Neural crest cell (in vitro differentiated cells): ENCODE measurements at regions not wholly inside any gene's neighbourhood (a gene's known extent, or its start where the extent isn't known, plus 50 kb on each side); places are given as distances from the start of the nearest gene placed in this dataset.

Source experiments
- DNase-seq: peaks from one replicate; pipeline ENCODE4 v3.0.0; 2021; ENCODE audit warnings: low read depth, mixed read lengths, low spot score
- H3K27ac Mint-ChIP-seq: one replicate; pipeline ENCODE4 v1.8.0; 2021; ENCODE audit warnings: mild to moderate bottlenecking, mixed read lengths; ENCODE audit not compliant: unreplicated experiment
- H3K27me3 Mint-ChIP-seq: 2 replicates; pipeline ENCODE4 v1.8.0; 2021; ENCODE audit warnings: low read depth, mild to moderate bottlenecking, mixed read lengths
- H3K36me3 Mint-ChIP-seq: 2 replicates; pipeline ENCODE4 v1.8.0; 2021; ENCODE audit warnings: low read depth, mild to moderate bottlenecking, mixed read lengths
- H3K4me1 Mint-ChIP-seq: 2 replicates; pipeline ENCODE4 v1.8.0; 2021; ENCODE audit warnings: mixed read lengths
- H3K4me3 Mint-ChIP-seq: one replicate; pipeline ENCODE4 v1.8.0; 2021; ENCODE audit warnings: mild to moderate bottlenecking, mixed read lengths
- H3K9me3 Mint-ChIP-seq: 2 replicates; pipeline ENCODE4 v1.8.0; 2021; ENCODE audit warnings: mixed read lengths
- CTCF ChIP-seq: fragments of 200-600 bp; sonication (generic); conservative IDR thresholded peaks from 2 replicates; pipeline ENCODE4 v1.5.0; 2021; ENCODE audit warnings: antibody characterized with exemption, mild to moderate bottlenecking

- Mint-ChIP-seq H3K36me3 (no peaks in the 10 kb centered on the region), H3K9me3 (no peaks in the 10 kb centered on the region), H3K4me1 (peaks cover 7% of the 10 kb centered on the region), H3K27ac (no peak overlapping the region), H3K27me3 (no peaks in the 10 kb centered on the region), H3K4me3 (no peak overlapping the region)
- DNase-seq, result no peak
- no peak for TF ChIP-seq CTCF
Observed at GRCh38 chr2:61633250-61633649, 95.1 kb upstream of the XPO1 start.

- Mint-ChIP-seq H3K36me3 (no peaks in the 10 kb centered on the region), H3K4me1 (peaks cover 7% of the 10 kb centered on the region), H3K4me3 (no peak overlapping the region), H3K27me3 (no peaks in the 10 kb centered on the region), H3K27ac (no peak overlapping the region), H3K9me3 (no peaks in the 10 kb centered on the region)
- no peak for DNase-seq
- TF ChIP-seq CTCF, result no peak
Observed at GRCh38 chr2:61632276-61633169, 94.4 kb upstream of the XPO1 start.

- Mint-ChIP-seq H3K27ac (no peak overlapping the region), H3K9me3 (no peaks in the 10 kb centered on the region), H3K27me3 (no peaks in the 10 kb centered on the region), H3K36me3 (no peaks in the 10 kb centered on the region), H3K4me1 (peaks cover 13% of the 10 kb centered on the region), H3K4me3 (no peak overlapping the region)
- no peak for TF ChIP-seq CTCF
- no peak for DNase-seq
Observed at GRCh38 chr2:61631321-61631720, 93.2 kb upstream of the XPO1 start.

- Mint-ChIP-seq H3K27me3 (no peaks in the 10 kb centered on the region), H3K4me3 (no peak overlapping the region), H3K4me1 (peaks cover 13% of the 10 kb centered on the region), H3K36me3 (no peaks in the 10 kb centered on the region), H3K27ac (no peak overlapping the region), H3K9me3 (no peaks in the 10 kb centered on the region)
- DNase-seq, result no peak
- no peak for TF ChIP-seq CTCF
Observed at GRCh38 chr2:61626827-61627226, 88.7 kb upstream of the XPO1 start.

- no peak overlapping the region for H3K27ac Mint-ChIP-seq
- no peaks in the 10 kb centered on the region for H3K9me3 Mint-ChIP-seq
- no peak overlapping the region for H3K4me3 Mint-ChIP-seq
- no peak for DNase-seq
- no peaks in the 10 kb centered on the region for H3K27me3 Mint-ChIP-seq
- no peaks in the 10 kb centered on the region for H3K36me3 Mint-ChIP-seq
- TF ChIP-seq CTCF, result no peak
- H3K4me1 Mint-ChIP-seq, result peaks cover 5% of the 10 kb centered on the region
Observed at GRCh38 chr2:61623747-61624146, 85.6 kb upstream of the XPO1 start.
